ENCODE measurements at regions not wholly inside any gene's neighbourhood (a gene's known extent, or its start where the extent isn't known, plus 50 kb on each side); places are given as distances from the start of the nearest gene placed in this dataset.

DNA sequence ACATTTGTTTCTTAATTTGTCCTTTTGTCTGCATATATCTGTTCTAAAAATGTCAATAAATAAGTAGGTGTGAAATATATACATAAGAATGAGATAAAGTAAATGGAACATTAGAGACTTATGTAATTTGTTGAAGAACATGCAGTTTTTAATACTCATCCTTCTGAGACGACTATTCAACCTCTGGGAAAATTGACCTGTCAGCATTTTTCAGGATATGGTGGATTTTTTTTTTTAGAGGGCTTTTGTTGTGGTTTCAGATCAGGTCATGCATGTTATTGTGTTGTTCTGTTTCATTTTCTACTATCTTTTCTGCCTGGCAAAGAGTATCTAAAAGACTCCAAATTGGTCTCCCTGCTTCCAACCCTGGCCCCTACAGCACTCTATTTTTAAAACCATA, 97.3 kb downstream of the PCDH7 start:
- no peak overlapping the region for H3K4me3 ChIP-seq
- H3K27ac ChIP-seq = no peak overlapping the region
- in situ Hi-C loops (cut with MboI) = no loop called here
- H3K9me2 ChIP-seq (ENCODE audit: insufficient read depth) = no peaks in the 10 kb centered on the region
- H4K20me1 ChIP-seq (ENCODE audit: insufficient read depth) = no peaks in the 10 kb centered on the region
- no peaks in the 10 kb centered on the region for H3K79me2 ChIP-seq (ENCODE audit: insufficient read depth)
- WGBS, 2 experiments (ENCODE audit: low coverage in 1 of 2, low lambda C conversion rate in 2 of 2, missing lambda C conversion rate in 2 of 2) = 0 to 3% methylated on average over 1 of the region's 1 CpG
- H3K9me3 ChIP-seq (ENCODE audit: low read depth) = no peaks in the 10 kb centered on the region
- TF ChIP-seq EZH2 (IDR thresholded peaks at IDR 0.05; ENCODE audit: insufficient read depth, poor library complexity, severe bottlenecking) = no peak
- TF ChIP-seq EZH2phosphoT487 (IDR thresholded peaks at IDR 0.05; ENCODE audit: insufficient read depth, low read depth) = no peak
- H3K9ac ChIP-seq = no peak overlapping the region
- no peak overlapping the region for H3K4me2 ChIP-seq (ENCODE audit: unreplicated experiment)
- H3K27me3 ChIP-seq (replicated peaks; ENCODE audit: insufficient read depth) = no peaks in the 10 kb centered on the region
- DNase-seq = no peak
- H3F3A ChIP-seq (ENCODE audit: insufficient read depth) = no peaks in the 10 kb centered on the region
- no peaks in the 10 kb centered on the region for H3K36me3 ChIP-seq (ENCODE audit: low read depth)
- no peak overlapping the region for H2AFZ ChIP-seq
- H3K4me1 ChIP-seq (ENCODE audit: insufficient read depth) = no peaks in the 10 kb centered on the region

DNA sequence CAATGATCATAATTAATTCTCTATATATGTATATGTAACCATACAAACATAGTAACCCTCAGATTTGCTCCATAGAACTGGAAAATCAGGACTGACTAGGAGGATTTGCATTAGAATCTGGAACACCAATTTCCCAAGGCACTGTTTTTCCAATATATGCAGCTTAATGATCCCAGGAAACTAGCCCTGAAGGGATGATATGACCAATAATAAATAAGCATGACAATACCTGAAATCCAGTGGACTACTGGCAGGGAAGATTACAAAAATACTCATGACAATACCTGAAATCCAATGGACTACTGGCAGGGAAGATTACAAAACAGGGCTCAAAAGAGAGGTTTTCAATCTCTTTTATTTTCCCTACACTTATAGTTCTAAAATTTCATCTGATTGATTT, 98.4 kb downstream of the PCDH7 start:
- no peak for DNase-seq
- Histone ChIP-seq H3K9ac (no peak overlapping the region), H4K20me1 (ENCODE audit: insufficient read depth) (no peaks in the 10 kb centered on the region), H3K4me1 (ENCODE audit: insufficient read depth) (no peaks in the 10 kb centered on the region), H3K4me2 (ENCODE audit: unreplicated experiment) (no peak overlapping the region), H3K27me3 (replicated peaks; ENCODE audit: insufficient read depth) (no peaks in the 10 kb centered on the region), H3F3A (ENCODE audit: insufficient read depth) (no peaks in the 10 kb centered on the region), H3K27ac (no peak overlapping the region), H3K4me3 (no peak overlapping the region), H3K9me3 (ENCODE audit: low read depth) (no peaks in the 10 kb centered on the region), H3K9me2 (ENCODE audit: insufficient read depth) (no peaks in the 10 kb centered on the region), H2AFZ (no peak overlapping the region), H3K36me3 (ENCODE audit: low read depth) (no peaks in the 10 kb centered on the region), H3K79me2 (ENCODE audit: insufficient read depth) (no peaks in the 10 kb centered on the region)
- TF ChIP-seq EZH2phosphoT487 (IDR thresholded peaks at IDR 0.05; ENCODE audit: insufficient read depth, low read depth) = no peak
- in situ Hi-C loops (cut with MboI) = no loop called here

DNA sequence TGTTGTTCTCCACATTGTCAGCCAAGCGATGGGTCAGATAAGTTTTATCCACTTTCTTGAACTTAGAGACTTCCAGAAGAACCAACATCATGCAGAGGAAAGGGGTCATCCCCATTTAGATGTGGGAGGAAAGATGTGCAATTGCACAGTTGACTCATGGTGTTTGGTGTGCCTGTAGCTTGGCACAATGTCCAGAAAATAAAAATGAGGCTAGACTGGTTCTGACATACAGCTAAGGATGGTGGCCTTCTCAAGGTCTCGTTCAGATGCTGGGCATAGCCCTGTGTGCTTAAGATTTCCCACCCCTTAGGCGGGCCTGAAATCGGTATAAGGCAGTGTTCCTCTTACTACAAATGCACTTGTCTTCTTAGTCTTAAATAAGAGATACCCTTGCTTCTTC, 101.1 kb downstream of the PCDH7 start:
- Histone ChIP-seq H2AFZ (no peak overlapping the region), H3F3A (ENCODE audit: insufficient read depth) (no peaks in the 10 kb centered on the region), H3K9me2 (ENCODE audit: insufficient read depth) (no peaks in the 10 kb centered on the region), H3K9me3 (ENCODE audit: low read depth) (no peaks in the 10 kb centered on the region), H3K27ac (no peak overlapping the region), H3K9ac (no peak overlapping the region), H3K27me3 (replicated peaks; ENCODE audit: insufficient read depth) (no peaks in the 10 kb centered on the region), H3K4me3 (no peak overlapping the region), H3K79me2 (ENCODE audit: insufficient read depth) (no peaks in the 10 kb centered on the region), H3K4me2 (ENCODE audit: unreplicated experiment) (no peak overlapping the region), H3K4me1 (ENCODE audit: insufficient read depth) (no peaks in the 10 kb centered on the region), H3K36me3 (ENCODE audit: low read depth) (no peaks in the 10 kb centered on the region), H4K20me1 (ENCODE audit: insufficient read depth) (no peaks in the 10 kb centered on the region)
- DNase-seq = no peak
- TF ChIP-seq EZH2 (IDR thresholded peaks at IDR 0.05; ENCODE audit: insufficient read depth, poor library complexity, severe bottlenecking) = no peak
- no peak for TF ChIP-seq EZH2phosphoT487 (IDR thresholded peaks at IDR 0.05; ENCODE audit: insufficient read depth, low read depth)
- WGBS, 2 experiments (ENCODE audit: low coverage in 1 of 2, low lambda C conversion rate in 2 of 2, missing lambda C conversion rate in 2 of 2) = 27% methylated on average over 4 of the region's 4 CpGs
- in situ Hi-C loops (cut with MboI) = no loop called here

DNA sequence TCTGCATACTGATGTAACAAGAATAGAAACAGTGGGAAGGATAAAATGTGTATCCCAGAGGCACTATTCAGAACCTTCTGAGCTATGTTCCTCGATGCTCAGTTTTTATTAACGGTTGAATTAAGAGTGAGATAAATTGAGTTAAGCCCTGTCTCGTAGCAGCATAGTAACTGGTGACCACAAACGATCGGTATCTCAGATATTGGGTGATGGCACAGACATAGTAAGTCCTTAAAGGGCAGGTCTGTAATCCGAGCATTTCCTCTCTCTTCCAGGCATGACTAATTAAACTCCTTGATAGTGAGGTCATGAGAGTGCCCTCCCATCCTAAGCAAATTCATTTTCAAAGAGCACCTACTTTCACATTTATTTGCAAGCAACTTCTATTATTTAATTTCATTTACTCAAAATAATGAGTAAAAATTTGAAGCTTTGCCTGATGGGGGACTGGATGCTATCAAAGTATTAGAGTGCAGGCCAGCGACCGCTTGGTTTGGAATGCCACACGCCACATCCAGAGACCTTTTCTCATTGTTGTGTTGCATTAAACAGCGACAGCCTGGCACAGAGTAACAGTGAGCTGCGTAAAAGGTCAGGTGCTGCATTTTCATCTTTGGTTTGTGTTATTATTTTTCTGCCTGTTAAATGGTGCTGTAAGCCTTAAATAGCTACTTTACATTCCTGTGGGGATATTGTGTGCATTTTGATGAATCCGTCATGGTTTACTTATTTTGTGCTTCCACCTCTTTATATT, 101.9 kb downstream of the PCDH7 start:
- DNase-seq = peak; percentile 17

More for the DNA sequence above, 101.9 kb downstream of the PCDH7 start:
- no peaks in the 10 kb centered on the region for H3K36me3 ChIP-seq (ENCODE audit: low read depth)
- 45% methylated on average over 12 of the region's 12 CpGs for WGBS, 2 experiments (ENCODE audit: low coverage in 1 of 2, low lambda C conversion rate in 2 of 2, missing lambda C conversion rate in 2 of 2)
- H3K27me3 ChIP-seq (replicated peaks; ENCODE audit: insufficient read depth) = no peaks in the 10 kb centered on the region
- H3K9me3 ChIP-seq (ENCODE audit: low read depth) = no peaks in the 10 kb centered on the region
- no peak overlapping the region for H3K4me3 ChIP-seq
- H3F3A ChIP-seq (ENCODE audit: insufficient read depth) = no peaks in the 10 kb centered on the region
- in situ Hi-C loops (cut with MboI) = no loop called here
- no peaks in the 10 kb centered on the region for H4K20me1 ChIP-seq (ENCODE audit: insufficient read depth)
- H3K4me1 ChIP-seq (ENCODE audit: insufficient read depth) = no peaks in the 10 kb centered on the region
- no peak overlapping the region for H3K4me2 ChIP-seq (ENCODE audit: unreplicated experiment)
- no peak overlapping the region for H2AFZ ChIP-seq
- no peak overlapping the region for H3K9ac ChIP-seq
- no peak for TF ChIP-seq EZH2phosphoT487 (IDR thresholded peaks at IDR 0.05; ENCODE audit: insufficient read depth, low read depth)
- no peak for TF ChIP-seq EZH2 (IDR thresholded peaks at IDR 0.05; ENCODE audit: insufficient read depth, poor library complexity, severe bottlenecking)
- H3K9me2 ChIP-seq (ENCODE audit: insufficient read depth) = no peaks in the 10 kb centered on the region
- H3K79me2 ChIP-seq (ENCODE audit: insufficient read depth) = no peaks in the 10 kb centered on the region
- no peak overlapping the region for H3K27ac ChIP-seq
